Stimulated activated CD4-positive, alpha-beta T cell treated with anti-CD3 and anti-CD28 coated beads, Interleukin-2, amount 100 ng/mL, for 4 hours (primary cell): ENCODE measurements at regions not wholly inside any gene's neighbourhood (a gene's known extent, or its start where the extent isn't known, plus 50 kb on each side); places are given as distances from the start of the nearest gene placed in this dataset.

Experiments used
- DNase-seq: peaks from one replicate; pipeline ENCODE4 v3.0.0-alpha.2; 2020; ENCODE audit warnings: low read depth

DNA sequence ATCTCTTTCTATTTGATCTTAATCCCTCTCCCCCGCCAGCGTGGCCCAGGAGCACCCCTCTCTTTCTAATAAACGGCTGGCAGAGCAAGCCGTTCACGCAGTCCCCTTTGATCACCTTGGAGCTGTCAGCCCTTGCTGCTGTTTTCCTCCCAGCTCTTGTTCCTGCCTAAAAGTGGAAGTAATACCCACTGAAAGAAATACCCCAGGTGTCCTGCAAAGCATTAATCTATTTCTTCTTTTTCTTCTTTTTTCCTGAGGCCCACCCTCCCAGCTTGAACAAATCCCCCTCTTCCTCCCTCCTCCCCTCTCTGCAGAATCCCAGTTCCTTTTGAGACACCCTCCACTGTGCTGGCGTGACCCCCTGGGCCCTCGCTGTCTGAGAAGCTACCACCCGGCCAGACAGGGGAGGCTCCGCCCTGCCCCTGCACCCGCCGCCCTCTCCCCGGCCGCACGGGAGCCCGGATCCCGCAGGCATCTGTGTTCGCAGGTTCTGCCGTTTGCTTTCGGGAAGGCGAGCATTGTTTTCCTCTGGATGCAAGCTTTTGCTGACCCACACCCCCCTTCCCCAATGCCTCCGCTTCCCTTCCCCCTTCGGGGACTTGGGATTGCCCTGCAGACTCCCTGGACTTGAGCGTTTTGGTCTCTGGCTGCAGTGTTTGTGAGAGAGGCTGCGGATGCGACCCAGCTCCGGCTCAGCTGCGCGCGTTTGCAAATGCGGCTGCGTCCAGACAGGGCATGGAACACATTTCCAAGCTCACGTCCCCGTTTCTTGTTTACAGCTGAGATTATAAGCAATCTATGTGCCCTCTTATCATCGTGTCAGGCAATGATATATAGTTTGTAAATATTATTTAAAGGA, 631.5 kb downstream of the NYAP2 start:
- no peak for DNase-seq

DNA sequence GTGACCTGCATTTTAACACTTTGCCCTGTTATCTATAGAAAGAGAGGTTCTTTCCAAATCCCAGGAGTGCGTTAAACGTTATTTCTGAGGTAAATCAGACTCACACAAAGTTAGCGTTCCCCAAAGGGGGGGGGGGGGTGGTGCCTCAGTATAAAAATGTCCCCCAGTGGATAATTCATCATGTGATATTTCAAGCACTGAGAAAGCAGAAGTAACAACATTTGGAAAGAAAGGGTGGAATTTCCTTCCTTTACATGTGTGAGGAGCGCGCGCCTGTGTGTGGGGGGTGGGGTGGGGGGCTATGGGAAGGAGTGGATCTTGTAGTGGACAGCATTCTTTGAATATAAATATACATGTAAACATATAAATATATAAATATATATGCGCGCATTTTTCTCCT, 630.9 kb downstream of the NYAP2 start:
- DNase-seq, result no peak

DNA sequence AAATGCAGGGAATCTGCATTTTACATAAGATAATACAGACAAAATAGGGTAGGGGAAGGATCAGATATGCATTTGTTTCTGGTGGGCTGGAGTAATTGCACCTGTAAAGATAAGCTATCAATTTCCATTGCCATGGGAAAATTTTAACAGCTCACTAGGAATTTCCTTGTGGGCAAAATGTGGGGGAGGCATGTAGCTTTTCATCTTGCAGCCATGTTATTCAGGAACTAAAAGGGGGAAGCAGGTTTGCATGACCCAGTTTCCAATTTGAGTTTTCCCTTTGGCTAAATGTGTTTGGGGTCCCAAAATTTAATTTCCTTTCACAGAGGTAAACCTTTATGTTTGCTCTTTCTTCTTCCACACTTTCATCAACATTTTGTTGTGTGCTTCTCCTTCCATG, 624.4 kb downstream of the NYAP2 start:
- no peak for DNase-seq

DNA sequence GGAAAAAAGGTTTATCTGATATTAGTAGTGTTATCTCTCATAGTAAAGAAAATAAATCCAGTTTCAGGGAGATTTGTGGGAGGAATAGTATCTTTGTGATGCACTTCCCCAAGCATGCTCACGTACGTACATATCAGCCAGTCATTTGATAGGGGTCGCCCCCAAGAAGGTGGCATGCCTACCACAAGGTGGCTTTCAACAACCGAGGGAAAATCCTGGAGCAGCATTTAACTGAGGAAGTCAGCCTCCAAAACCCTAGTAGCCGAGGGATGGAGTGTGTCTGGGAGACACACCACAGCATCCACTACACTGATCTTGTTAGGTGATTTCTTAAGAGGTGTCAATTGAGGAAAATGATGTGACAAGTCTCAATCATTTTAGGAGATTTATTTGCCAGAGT, 623.9 kb downstream of the NYAP2 start:
- DNase-seq, result no peak

DNA sequence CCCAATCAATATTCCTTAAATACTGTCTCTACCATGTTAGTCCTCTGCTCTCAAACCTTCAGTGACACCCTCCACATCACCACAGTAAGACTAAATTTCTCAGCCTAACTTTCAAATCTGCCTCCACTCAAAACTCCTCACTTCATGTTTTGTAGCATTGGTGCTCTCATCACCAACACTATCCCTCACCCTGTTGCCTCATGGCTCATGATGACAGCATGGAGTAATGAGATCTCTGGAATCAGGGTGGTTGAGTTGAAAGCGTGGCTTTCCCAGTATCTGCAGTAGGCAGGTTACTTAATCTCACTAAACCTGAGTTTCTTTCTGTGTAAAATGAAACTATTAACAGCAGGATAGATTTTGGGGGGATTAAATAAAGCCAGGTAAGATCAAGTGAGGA, 621.4 kb downstream of the NYAP2 start:
- no peak for DNase-seq

DNA sequence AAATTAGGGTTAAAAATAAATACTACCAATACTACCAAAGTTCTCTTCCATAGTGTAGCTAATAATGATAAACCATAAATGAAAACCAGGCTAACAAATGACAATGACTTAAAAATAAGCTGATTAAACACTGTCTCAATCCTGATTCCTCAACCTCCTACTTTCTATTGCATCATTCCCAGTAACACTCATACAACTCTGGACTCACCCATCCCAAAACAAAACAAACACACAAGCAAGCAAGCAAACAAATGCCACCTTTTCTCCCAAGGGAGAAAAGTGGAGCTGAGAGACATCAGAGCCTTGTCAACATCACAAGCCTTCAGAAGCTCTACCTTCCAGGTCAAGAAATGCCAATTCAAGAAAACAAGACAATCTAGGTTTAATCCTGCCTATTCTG, 620.7 kb downstream of the NYAP2 start:
- DNase-seq, result no peak

DNA sequence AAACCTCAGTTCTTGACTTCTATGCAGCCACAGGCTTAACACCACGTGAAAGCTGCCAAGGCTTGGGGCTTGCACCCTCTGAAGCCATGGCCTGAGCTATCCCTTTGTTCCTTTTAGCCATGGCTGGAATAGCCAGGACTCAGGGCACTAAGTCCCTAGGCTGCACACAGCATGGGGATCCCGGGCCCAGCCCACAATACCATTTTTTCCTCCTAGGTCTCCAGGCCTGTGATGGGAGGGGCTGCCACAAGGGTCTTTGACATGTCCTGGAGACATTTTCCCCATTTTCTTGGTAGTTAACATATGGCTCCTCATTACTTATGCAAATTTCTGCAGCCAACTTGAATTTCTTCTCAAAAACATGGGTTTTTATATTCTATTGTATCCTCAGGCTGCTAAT, 619.1 kb downstream of the NYAP2 start:
- DNase-seq, result no peak

DNA sequence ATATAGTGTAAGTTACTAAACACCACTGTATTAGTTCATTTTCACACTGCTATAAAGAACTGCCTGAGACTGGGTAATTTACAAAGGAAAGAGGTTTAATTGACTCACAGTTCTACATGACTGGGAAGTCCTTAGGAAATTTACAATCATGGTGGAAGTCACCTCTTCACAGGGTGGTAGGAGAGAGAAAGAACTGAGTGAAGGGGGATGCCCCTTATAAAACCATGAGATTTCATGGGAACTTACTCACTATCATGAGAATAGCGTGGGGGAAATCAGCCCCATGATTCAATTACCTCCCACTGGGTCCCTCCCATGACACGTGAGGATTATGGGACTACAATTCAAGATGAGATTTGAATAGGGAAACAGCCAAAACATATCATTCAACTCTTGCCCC, 618.0 kb downstream of the NYAP2 start:
- no peak for DNase-seq

DNA sequence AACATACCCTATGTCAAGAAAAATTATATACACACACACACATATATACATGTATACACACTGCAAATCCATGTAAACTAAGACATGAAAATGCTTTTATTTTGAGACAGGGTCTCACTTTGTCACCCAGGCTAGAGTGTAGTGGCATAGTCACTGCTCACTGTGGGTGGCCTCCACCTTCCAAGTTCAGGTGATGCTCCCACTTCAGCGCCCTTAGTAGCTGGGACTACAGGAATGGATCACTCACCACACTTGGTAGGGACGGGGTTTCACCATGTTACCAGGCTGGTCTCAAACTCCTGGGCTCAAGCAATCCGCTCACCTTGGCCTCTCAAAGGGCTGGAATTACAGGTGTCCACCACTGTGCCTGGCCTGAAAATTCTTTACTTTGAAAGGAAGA, 617.6 kb downstream of the NYAP2 start:
- DNase-seq, result no peak

DNA sequence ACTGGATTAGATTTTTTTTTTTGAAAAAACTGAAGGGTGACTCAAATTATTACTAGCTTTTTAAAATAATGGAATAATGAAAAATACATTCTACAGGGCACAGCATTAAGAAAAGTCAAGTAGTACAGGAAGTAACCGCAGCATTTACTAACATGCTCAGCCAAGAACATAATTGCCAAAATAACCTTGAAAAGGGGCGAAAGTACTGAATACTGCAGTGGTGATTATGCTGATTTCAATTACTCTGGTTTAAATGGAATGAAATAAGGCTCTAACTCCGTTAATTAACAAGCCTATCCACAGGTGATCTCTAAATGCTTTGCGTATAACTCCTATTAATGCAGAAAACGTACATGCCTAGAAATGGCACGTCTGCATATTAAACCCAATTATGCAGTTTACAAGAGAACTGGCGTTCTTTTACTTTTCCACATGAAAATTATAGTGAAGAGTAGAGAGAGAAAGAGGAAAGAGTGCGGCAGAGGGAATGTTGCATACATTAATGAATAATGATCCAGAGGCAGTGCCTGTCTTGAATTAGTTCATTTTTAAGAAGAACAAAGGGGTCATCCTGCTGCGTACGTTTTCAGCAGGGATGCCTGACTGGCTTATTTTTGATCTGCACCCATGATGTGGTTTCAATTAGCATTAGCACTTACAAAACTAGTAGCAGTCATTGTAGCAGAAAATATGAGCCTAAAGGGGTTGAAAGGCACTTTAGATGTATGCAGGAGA, 612.4 kb downstream of the NYAP2 start:
- DNase-seq, result no peak

DNA sequence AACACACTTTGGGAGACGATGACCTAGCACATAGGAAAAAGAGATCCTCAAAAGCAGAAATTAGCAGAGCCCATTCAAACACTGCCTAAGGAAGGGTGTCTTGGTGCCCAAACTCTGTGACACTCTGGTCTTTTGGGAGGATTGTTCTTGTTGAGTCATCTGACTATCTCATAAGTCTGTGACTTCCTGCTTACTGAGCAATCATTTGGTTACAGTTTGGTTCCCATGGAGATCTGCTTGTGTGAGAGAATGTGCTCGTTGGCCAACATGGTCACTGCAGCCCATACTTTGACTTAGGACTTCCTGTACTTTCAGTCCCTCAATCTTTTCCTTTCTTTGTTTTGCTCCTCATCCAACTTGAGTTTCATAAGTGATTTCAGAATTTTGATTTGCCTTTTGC, 602.9 kb downstream of the NYAP2 start:
- DNase-seq, result no peak

DNA sequence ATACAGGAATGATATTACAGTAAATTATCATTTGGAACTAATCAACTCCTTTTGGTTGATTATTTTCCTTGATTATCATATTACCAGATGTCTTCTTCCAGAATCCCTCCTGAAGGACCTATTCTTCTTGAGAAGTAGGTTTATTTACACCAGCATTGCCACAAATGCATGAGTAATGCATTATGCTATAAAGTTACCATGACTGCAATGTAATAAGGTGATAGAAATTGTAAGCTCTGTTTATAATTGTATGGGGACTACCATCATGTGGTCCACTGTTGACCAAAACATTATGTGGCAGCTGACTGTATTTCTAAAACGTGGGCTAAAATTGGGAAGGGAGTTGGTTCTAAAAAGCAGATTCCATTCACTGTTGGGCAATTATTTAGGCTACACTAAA, 602.2 kb downstream of the NYAP2 start:
- DNase-seq, result no peak

DNA sequence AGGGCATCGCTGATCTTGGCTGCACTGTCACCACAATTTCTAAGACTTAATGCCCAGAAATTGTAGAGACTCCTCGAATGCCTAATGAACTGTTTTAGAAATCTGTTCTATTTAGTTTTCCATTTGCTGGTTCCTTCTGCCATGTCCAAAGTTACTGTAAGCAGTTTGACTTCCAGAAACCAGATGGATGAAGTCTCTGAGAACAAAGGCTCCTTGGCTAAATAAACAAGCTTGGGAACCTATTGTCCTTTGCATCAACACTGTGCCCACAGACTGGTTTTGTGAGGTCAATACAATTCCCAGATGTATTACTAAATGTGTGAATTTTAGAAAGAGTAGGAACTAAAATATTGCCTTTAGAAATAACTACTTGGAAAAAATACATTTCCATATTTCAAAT, 600.2 kb downstream of the NYAP2 start:
- DNase-seq, result no peak

DNA sequence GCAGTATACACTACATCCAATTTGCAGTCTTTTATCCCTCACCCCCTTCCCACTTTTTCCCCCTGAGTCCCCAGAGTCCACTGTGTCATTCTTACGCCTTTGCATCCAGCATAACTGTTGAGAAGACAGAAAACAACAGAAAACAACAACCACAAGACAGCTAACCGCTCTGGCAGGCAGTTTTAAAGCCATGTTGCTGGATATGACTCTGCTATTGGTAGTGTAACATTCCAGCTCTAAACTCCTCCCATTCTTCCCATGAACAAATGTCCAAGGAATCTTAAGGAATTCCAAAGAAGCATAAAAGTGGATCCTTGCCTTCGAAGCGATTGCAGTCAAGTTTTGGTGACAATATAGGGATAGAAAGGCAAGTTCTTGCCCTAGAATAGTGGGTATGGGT, 599.1 kb downstream of the NYAP2 start:
- DNase-seq, result no peak

DNA sequence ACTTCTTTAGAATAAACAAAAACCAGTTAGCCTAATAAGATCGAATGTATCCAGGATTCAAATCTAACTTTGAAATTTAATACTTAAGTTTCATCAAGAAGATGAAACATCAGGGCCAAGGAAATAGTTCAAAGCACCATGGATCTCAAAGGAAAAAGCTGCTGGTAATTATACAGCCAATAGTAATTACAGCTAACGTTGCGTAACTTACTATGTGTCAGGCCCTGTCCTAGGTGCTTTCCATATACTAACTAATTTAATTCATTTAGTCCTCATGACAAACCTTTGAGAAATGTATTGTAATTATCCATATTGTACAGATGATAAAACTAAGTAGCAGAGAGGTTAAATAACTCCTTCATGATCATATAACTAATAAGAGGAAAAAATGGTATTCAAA, 598.6 kb downstream of the NYAP2 start:
- DNase-seq, result no peak

DNA sequence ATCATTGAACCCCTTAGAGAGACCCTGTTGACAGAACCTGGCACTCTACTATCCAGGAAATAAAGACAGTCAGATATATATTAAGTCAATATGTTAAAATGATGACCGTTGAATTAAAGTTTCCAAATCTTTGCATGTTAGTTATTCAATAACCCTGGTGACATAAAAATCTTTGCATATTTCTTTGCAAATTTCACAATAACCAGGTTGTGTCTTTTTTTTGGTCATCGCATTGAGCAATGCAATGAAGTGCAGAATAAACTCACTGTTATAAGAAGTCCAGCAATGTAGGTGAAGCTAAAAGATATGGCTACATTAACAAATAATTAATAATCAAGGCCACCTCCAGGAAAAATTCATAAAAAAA, 596.9 kb downstream of the NYAP2 start:
- no peak for DNase-seq

DNA sequence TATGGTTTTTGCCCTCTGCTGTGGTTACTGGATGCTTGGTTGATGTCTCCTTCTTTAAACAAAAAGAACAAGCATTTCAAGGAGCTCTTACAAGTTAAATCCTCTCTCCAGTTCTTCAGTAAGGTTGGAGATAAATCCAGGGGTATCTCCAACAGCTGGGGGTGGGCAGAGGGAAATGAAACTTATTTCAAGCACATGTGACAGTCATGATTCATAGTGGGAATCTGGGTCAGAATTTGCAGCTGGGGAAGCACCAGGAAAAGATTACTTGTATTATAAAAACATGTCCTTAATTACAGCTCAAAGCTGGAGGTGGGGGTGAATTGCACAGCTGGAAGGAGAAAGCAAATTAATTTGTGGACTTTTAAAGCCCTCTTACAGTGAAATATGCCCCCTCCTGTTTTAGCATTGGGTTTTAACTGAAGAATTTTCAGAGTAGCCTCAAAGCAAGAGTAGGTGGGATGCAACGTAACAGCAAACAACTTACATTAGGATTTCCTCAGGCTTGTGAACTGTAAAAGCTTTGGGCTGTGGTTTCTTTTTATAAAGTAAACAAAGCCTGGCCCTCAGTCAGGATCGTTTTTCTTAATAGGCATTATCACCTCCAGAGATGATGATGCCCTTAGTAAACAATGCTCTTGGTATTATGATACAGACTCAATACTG, 596.4 kb downstream of the NYAP2 start:
- DNase-seq, result no peak

DNA sequence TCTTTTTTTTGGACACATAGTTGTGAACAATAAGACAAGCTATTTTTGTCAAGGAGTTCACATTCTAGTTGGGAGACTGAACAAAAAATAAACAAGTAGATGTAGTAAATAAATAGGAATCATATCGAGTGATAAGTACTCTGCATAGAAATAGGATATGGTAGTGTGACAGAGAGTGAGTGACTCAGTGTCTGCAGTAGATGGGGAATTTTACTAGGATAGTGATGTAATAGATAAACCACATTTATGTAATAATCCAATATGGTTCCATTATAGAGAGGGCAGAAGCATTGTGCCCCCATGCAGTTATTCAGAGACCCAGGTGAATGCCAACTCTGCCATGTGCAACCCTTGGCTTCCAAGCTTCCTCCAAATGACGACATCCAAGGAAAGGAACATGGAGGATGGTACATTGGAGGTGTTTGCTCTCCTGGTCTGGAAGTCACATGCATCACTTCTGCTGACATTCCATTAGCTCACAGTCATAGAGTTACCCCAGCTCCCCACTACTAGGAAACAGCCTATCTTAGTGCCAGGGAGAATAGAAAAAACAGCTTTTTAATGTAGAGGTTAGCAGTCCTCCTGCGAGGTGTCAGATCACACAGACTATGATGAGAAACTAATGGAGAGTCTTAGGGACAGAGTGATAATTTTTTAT, 595.4 kb downstream of the NYAP2 start:
- DNase-seq, result no peak

DNA sequence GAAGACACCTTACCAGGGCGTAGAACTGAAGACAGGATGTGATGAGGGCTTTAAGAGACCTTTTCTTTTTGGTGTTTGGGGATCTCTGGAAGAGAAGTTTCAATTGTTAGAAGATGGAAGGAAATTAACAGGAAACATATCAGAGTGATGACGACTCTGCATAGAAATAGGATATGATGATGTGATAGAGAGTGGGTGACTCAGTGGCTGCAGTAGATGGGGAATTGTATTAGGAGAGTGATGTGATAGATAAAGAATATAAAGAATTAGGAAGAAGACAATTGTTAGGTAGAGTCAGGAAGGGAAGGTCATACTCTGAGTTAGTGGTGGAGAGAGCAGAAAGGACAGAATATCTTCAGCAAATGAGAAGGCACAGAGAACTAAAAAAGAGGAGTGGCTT, 593.9 kb downstream of the NYAP2 start:
- DNase-seq, result no peak

DNA sequence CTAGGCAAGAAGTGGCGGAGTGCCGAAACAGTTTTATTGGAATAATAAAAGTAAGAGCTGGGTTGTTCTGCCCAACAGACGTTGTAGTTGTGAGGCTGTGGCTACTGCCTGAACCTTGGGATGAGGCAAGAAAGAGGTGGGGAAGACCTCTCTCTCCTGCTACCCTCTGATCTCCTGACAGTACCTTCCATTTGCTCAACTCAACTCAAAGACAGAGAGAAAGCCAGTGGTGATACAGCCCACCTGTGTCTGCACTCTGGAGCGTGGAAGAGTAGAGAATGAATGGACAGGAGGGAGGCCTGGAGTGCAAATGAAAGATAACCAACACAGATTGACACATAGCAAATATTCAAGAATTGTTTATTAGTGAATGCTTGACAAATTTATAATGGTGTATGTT, 590.3 kb downstream of the NYAP2 start:
- no peak for DNase-seq

DNA sequence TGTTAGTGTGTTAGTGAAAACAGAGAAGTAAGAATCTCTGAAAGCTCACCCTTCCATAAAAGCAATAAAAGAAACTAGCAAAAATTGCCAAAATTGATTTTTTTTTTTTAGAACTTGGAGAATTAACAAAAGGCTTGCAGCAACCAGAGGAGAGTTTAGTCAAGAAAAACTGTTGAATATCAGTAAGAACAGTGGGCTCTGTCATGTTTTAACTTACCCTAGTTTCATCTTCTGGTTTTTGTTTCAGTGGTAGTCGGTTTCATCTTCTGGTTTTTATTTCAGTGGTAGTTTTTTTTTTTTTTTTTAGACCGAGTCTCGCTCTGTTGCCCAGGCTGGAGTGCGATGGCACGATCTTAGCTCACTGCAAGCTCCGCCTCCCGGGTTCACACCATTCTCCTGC, 580.9 kb downstream of the NYAP2 start:
- DNase-seq, result no peak

DNA sequence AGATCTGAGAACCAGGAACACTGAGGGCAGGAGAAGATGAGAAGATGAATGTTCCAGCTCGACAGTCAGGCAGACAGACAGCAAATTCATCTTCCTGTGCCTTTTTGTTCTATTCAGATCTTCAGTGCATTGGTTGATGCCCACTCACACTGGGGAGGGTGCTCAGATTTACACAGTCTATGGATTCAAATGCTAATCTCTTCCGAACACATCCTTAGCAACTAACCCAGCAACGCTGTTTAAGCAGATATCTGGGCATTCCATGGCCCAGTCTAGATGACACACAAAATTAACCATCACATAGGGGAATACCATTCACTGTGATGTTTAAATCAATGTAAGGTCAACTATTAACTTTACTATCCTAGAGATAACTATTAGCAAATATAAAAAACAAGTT, 571.9 kb downstream of the NYAP2 start:
- no peak for DNase-seq

DNA sequence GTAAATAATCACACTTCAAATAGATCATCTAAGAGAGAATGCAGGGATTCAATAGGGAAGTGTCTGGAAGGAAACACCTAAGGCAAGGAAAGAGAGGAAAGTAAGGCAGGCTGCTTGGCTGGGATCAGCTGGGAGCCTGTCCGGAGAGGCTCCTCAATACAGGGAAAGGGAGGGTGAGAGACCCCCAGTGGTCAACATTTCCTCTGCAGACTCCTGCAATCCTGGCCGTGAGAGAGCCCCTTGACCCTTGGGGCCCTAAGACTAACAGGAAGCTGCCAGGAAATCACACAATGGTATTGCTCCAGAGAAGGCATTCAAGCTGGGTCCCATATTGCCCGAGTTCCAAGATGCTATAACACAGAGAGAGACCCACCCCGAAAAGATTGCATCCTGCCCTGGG, 549.4 kb downstream of the NYAP2 start:
- no peak for DNase-seq
